ENCODE measurements at regions not wholly inside any gene's neighbourhood (a gene's known extent, or its start where the extent isn't known, plus 50 kb on each side); places are given as distances from the start of the nearest gene placed in this dataset.

DNA sequence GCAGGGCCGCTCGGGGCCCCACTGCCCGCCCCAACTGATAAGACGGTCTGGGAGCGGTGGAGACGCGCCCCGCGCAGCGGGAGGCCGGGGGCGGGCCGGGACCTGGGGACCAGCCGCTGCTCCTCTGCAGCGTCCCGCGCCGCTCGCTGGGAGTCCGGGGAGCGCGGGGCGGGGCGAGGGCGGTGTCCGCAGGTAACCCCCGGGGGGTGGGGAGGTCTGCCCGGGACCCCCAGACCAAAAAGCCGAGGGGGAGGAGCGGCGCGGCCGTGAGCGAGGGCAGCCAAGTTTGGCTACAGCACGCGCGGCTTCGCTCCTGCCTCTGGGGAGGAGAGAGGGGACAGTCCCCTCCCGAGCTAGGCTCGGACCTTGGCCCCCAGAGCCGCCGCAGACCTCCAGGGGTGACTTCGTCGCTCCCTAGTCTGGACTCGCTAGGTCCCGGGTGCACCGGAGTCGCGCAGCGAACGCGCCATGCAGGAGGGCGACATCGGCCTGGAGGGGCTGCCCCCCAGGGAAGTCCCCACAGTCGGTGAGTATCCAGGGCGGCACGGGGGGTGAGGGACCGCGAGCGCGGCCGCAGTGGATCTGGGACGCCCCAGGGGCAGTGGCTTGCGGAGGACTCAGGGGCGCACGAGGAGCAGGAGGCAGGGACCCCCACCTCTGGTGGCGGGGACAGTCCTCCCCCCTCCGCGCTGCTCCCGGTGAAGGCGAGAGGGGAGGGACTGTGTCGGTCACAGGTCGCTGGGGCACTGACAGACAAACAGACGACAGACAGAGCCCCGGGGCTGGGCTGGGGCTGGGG, 92.3 kb upstream of the ANO1 start:
- DNase-seq (ENCODE audit: extremely low read depth in 1 of 2, low read depth in 1 of 2): no peak

DNA sequence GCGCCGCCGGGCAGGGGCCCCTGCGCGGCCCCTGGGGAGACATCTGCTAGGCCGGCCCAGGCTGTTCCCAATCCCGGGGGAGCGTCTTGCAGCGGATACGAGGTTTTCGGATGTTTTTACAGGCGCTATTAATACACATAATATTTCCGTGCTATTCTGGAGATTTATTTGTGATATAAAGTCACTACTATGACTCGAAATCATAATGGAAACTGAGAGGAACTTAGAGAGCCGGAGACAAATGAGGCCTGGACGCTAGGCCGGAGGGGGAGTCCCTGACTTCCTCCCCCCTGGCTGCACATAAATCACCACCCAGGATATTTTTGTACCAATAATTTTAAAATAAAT, 91.7 kb upstream of the ANO1 start:
- no peak for DNase-seq (ENCODE audit: extremely low read depth in 1 of 2, low read depth in 1 of 2)

DNA sequence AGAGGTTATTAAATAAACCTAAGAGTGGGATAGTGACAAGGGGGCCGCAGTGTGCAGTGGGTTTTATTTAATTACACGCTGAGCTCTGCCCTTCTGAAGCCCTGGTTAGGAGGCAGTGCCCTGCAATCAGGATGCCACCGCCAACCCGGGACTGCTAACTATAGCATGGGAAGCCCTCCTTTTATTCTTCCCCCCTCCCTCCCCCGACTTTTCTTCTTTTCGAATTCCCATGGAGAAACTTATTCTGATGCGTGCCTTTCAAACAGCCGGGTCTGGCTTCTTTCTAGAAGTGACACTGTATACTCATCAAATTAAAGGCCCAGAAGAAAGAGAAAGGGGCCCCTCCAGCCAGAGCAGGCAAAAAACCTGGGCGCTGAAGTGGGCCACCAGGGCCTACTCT, 91.3 kb upstream of the ANO1 start:
- DNase-seq (ENCODE audit: extremely low read depth in 1 of 2, low read depth in 1 of 2): no peak

DNA sequence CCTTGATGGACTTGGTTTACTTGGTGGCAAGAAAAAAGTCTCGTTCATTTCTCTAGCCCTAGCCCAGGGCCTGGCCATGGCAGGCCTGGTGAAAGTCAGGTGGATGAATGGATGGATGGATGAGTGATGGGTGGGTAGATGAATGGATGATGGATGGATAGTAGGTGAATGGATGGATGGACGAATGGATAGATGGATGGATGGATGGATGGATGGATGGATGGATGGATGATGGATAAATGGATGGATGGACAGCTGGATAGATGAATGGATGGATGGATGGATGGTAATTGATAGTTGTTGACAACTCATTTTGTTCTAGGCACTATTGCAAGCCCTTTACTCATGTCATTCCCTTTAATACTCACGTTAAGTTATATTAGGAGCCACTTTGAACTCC, 86.1 kb upstream of the ANO1 start:
- DNase-seq (ENCODE audit: extremely low read depth in 1 of 2, low read depth in 1 of 2): no peak

DNA sequence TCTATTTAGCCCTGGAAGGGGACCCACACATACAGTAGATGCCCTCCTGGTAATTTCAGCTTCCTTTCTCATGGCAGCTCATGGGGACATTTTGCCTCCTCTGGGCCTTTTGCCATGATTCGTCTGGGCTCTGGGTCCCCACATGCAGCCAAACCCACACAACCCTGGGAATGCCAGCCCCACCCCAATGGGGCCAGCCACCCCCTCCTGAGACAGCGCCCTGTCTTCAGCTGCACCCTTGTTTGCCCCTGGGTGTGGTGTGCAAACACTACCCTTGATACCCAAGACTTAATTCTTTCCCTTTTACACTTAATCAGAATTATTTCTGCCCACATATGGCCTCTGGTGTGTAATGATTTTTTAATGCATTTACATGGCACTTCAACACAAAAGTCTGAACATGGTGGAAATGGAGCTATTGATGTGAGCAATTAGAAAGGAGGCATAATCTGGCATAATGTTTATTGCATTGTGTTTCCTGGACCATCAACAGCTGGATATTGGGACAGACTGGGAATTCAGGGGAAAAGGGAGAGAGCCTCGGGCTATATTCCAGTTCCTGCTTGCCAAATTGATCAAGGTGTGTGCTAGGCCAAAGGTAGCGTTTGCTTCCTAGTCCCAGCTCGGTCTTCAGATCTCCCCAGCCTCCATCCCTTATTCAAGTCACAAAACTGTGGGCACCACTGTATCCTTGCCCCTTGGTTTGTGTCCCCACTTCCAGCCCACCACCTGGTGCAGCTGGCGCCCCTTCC, 85.0 kb upstream of the ANO1 start:
- DNase-seq (ENCODE audit: extremely low read depth in 1 of 2, low read depth in 1 of 2): no peak

DNA sequence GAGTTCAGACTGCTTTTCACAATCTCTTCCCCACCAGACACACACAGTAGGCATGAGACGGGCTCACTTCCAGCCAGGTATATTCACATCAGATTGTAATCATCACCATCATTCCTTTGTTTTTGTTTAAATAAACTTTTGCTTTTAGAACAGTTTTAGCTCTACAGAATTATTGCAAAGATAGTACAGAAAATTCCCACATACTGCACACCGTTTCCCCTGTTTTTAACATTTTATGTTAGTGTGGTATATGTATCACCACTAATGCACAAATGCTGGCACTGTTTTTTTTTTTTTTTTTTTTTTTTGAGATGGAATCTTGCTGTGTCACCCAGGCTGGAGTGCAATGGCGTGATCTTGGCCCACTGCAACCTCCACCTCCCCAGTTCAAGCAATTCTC, 83.3 kb upstream of the ANO1 start:
- DNase-seq (ENCODE audit: extremely low read depth in 1 of 2, low read depth in 1 of 2): no peak

DNA sequence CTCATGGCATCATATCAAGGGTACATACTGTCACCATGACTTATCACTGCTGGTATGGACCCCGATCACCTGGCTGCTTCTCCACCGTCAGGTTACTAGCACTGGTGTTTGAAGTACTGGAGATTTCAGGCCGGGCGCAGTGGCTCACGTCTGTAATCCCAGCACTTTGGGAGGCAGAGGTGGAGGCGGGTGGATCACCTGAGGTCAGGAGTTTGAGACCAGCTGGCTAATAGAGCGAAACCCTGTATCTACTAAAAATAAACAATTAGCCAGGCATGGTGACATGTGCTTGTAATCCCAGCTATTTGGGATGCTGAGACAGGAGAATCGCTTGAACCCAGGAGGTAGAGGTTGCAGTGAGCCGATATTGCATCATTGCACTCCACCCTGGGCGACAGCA, 82.4 kb upstream of the ANO1 start:
- DNase-seq (ENCODE audit: extremely low read depth in 1 of 2, low read depth in 1 of 2): no peak

DNA sequence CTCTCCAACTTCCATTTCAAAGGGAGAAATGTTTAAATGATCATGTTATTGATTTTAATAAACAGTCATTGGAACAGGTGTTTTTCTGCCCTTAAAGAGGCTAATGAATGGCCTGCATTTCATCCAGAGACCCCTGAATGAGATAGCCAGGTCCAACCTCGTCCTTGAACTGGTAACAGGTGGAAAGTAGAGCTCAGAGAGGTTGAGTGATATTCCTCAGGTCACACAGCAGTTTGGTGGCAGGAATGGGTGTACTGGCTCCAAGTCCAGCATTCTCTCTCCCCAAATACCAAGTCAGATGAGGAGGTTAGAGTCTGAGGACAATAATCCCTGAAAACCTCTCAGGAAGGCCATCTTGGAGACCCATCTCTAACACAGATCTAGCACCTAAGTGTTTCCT, 81.7 kb upstream of the ANO1 start:
- DNase-seq (ENCODE audit: extremely low read depth in 1 of 2, low read depth in 1 of 2): no peak

DNA sequence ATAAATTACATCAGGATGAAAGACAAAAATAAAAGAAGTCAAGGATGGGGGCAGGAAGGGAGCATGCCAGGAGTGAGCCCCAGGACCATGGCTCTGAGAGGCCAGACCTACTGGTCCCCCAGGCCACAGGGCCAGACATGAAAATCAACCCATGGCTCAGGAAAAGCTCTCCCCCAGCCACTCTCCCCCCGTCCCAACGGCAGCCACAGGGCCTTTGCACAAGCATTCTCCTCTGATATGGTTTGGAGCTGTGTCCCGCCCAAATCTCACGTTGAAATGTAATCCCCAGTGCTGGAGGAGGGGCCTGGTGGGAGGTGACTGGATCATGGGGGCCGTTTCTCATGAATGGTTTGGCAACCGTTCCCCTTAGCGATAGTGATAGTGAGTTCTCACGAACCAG, 80.8 kb upstream of the ANO1 start:
- DNase-seq (ENCODE audit: extremely low read depth in 1 of 2, low read depth in 1 of 2): no peak

DNA sequence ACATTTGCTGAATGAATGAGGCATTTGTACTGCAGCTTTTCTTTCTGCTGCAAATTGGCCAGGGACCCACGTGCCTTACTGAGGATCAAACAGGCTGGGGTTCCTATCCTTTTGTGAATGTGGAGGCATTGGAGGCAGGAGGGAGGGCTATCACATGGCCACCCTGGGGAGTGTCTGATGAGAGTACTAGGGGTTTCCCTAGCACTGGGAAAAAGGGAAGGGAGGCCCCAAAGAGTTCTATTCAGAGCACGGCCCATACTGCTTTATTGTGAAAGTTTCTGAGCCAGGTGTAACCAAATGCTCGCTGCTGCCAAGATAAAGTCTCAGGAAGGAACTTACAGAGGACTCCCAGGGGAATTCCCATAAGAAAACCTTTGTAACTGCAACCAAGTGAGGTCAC, 78.4 kb upstream of the ANO1 start:
- no peak for DNase-seq (ENCODE audit: extremely low read depth in 1 of 2, low read depth in 1 of 2)

DNA sequence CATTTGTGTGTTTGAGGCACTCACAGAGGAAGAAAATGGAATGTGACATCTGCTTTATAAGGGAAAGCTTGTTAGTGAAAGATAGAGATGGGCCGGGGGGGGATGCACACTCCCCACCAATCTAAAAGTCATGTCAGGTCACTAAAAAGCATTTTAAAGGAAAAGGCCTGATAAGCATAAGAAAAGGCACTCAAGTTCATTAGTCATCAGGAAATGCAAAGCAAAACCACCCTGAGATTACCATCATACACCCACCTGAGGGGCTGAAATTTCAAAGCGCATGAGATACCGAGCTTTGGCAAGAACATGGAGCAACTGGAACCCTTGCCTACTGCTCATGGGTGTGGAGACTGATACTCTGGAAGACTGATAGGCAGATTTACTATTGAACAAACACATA, 77.9 kb upstream of the ANO1 start:
- DNase-seq (ENCODE audit: extremely low read depth in 1 of 2, low read depth in 1 of 2): no peak

DNA sequence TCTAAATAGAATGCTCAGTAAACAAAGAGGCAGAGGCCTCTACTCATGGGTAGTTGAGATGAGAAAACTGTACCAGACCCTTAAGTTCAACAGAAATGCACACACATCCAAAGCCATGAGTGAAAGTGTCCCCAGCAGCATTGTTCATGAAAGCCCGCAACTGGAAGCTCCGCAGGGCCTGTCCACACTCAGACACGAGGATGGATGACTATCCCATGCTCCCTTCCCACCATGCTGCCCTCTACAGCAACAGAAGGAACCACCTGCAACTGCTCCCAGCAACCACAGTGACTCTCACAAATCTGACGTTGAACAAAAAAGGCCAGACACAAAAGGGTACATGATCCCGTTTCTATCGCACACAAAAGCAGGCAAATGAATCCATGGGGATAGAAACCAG, 76.9 kb upstream of the ANO1 start:
- no peak for DNase-seq (ENCODE audit: extremely low read depth in 1 of 2, low read depth in 1 of 2)

DNA sequence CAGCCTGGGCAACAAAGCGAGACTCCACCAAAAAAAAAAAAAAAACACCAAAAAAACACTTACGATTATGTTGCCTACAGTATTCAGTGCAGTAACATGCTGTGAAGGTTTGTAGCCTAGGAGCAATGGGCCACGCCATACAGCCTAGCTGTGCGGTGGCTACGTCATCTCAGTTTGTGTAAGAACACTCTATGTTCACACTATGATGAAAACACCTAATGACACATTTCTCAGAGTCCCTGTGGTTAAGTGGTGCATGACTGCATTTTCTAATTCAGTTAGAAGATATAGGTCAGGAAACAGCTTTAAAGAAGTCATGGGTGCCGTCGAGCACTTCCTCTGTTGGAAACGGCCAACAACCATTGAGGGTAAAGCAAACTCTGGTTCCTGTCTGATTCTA, 75.7 kb upstream of the ANO1 start:
- no peak for DNase-seq (ENCODE audit: extremely low read depth in 1 of 2, low read depth in 1 of 2)

DNA sequence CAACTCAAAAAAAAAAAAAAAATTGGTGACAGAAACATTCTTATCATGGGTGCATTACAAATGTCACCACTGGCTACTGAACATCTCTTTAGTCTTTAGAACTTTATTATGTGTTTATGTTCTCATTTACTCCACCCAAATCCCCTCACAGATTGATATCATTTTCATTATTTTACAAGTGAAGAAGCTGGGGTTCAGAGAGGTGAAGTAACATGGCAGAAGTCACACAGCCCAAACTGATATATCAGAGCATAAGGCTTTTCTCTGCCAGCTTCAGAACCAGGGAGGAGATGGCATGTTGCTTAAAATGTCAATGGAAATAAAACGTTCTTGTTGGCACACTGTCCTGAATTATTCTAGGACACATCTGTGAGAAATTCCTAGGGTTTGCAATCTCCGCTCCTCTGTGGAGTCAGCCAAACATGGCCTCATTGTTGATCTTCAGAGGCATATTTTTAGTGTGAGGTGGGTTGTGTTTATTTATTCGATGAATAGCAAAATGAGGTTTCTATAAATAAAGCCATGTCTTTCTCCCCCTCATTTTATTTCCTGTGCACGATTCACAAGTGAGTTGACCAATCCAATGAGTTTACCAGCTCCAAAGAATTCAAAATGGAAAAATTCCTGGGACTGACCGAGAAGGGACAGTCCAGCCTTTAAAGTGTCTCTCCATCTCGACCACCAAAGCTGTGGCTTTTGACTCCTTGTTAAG, 72.9 kb upstream of the ANO1 start:
- no peak for DNase-seq (ENCODE audit: extremely low read depth in 1 of 2, low read depth in 1 of 2)

DNA sequence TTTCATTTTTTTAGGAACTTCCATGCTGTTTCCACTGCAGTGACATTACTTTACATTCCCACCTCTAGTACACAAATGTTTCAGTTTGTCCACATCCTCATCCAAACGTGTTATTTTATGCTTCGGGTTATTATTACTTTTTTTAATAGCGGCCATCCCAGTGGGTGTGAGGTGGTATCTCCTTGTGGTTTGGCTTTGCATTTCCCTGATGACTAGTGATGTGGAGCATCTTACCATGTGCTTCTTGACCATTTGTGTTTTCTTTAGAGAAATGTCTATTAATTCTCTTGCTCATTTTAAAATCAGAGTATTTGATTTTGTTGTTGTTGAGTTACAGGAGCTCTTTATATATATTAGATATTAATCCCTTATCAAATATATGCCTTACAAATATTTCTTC, 70.3 kb upstream of the ANO1 start:
- no peak for DNase-seq (ENCODE audit: extremely low read depth in 1 of 2, low read depth in 1 of 2)

DNA sequence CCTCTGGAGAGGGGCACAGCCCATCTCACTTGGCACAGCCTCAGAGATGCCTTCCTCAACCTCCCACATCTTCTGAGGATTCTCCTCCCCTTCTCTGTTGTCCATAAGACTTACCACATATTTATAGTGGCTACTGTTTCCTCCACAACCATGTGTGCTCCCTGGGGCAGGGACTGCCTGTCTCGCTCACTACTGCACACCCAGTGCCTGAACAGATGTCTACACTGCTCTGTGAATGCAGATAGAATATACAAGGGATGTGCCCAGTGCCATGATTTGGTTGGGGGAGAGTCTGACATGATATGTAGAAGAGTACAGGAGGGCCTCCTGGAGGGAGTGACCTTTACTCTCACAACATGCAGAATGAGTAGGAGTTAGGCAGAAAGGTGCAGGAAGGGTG, 67.3 kb upstream of the ANO1 start:
- no peak for DNase-seq (ENCODE audit: extremely low read depth in 1 of 2, low read depth in 1 of 2)

DNA sequence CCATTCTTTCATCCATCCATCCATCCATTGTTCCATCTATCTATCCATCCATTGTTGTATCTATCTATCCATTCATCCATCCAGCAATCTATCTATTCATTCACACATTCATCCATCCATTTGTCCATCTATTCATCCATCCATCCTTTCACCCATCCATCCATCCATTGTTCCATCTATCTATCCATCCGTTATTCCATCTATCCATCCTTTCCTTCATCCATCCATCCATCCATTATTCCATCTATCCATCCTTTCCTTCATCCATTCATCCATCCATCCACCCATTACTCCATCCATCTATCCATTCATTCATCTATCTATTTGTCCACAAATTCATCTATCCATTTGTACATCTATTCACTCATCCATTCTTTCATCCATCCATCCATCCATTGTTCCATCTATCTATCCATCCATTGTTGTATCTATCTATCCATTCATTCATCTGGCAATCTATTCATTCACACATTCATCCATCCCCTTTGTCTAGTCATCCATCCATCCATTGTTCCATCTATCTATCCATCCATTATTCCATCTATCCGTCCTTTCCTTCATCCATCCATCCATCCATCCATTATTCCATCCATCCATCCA, 65.9 kb upstream of the ANO1 start:
- no peak for DNase-seq (ENCODE audit: extremely low read depth in 1 of 2, low read depth in 1 of 2)

DNA sequence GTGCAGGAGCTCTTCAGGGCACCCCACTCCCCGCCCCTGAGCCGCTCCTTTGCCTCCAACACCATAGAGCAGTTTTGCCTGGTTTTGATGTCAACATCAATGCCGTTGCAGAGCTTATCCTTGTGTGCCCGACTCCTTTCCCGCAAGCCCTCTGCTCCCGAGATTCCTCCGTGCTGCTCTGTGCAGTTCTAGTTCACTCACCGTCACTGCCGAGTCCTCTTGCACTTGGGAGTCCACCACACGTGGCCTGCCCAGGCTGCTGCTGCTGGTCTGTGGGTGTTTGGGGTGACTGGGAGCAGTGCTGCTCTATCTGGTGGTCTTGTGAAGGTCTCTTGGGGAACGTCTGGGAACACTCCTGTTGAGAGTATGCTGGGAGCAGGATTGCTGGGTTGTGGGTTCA, 63.8 kb upstream of the ANO1 start:
- no peak for DNase-seq (ENCODE audit: extremely low read depth in 1 of 2, low read depth in 1 of 2)

DNA sequence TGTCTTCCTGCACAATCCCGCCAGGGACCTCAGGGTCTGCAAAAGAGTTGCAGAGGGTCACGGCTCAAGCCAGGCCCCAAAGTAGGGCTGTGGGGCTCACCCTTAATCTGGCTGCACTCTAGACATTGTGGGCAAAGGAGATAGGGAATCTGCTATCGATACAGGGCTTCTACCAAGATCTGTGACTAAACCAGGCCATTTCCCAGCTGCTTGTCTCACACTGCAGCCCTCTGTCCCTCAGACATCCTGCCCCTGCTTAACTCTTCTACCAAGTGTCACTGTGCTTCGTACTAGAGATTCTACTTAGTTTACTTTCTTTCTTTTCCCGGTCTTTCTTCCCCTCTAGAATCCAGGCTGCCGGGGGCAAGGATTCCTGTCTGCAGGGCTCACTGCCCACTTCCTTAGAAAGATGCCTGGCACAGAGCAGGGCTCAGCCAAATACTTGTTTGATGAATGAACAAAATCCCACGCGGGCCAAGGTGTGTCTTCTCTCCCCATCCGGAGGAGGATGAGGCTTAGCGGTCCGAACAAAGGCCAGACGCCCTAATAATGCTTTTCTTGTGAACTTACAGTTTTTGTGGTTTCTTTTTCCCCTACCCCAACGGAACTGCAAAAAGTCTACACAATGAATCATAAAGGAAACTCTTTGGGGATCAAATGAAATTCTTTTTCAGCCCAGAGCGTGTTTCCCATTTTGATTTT, 61.3 kb upstream of the ANO1 start:
- DNase-seq (ENCODE audit: extremely low read depth in 1 of 2, low read depth in 1 of 2): no peak

DNA sequence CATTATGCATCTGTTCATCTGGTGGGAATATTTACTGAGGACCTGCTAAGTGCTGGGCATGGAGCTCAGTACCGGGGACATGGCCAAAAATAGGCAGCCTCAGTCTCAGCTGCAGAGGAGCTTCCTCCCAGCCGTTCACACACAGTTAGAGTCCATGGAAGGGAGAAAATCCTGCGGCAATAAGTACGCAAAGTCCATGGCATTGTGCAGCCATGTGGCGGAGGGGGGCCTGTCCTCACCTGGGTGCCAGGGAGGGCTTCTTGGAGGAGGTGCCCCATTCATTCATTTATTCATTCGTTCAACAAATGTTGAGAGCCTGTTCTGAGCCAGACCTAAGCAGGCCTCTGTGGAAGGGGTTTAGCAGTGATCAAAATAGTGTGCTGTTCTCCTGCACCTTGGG, 59.3 kb upstream of the ANO1 start:
- no peak for DNase-seq (ENCODE audit: extremely low read depth in 1 of 2, low read depth in 1 of 2)

DNA sequence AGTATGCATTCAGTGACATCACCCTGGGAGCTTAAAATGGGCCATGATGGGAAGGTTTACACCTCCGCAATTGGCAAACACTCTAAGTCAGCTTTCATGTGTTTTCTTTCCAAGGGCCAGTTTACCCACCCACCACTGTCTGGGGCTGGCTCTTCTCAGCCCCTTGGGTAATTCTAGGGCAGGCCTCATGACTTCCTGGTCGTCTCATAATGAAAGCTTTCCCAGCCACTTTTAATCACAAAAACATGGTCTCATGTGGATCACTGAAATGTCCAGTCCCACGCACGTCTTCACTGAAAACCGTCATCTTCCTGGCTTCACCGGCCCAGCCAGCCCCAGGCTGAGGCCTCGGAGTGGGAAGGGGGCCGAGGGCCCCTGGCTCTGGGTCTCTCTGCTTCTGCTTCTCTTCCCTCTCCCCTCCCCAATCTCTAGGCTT, 58.5 kb upstream of the ANO1 start:
- no peak for DNase-seq (ENCODE audit: extremely low read depth in 1 of 2, low read depth in 1 of 2)

All from activated CD8-positive, alpha-beta memory T cell treated with anti-CD3 and anti-CD28 coated beads for 1 hour (primary cell).